ENCODE measurements at regions not wholly inside any gene's neighbourhood (a gene's known extent, or its start where the extent isn't known, plus 50 kb on each side); places are given as distances from the start of the nearest gene placed in this dataset.

GRCh38 chr6:149147938-149148718 lies 169.4 kb upstream of the TAB2 start:
- TF ChIP-seq CTCF (IDR thresholded peaks at IDR 0.05; ENCODE audit: control insufficient read depth, insufficient read depth, low read depth, low read length, missing control alignments) = no peak
- no peak overlapping the region for H3K4me3 ChIP-seq (ENCODE audit: control insufficient read depth, low read depth, low read length)
- no peak for DNase-seq (ENCODE audit: low read depth)

GRCh38 chr6:149149653-149150052 lies 167.9 kb upstream of the TAB2 start:
- H3K4me3 ChIP-seq (ENCODE audit: control insufficient read depth, low read depth, low read length) = no peak overlapping the region
- no peak for TF ChIP-seq CTCF (IDR thresholded peaks at IDR 0.05; ENCODE audit: control insufficient read depth, insufficient read depth, low read depth, low read length, missing control alignments)
- no peak for DNase-seq (ENCODE audit: low read depth)

GRCh38 chr6:149150301-149150700 lies 167.2 kb upstream of the TAB2 start:
- no peak for TF ChIP-seq CTCF (IDR thresholded peaks at IDR 0.05; ENCODE audit: control insufficient read depth, insufficient read depth, low read depth, low read length, missing control alignments)

GRCh38 chr6:149150801-149151398 lies 166.6 kb upstream of the TAB2 start:
- DNase-seq (ENCODE audit: low read depth) = no peak
- H3K4me3 ChIP-seq (ENCODE audit: control insufficient read depth, low read depth, low read length) = no peak overlapping the region
- TF ChIP-seq CTCF (IDR thresholded peaks at IDR 0.05; ENCODE audit: control insufficient read depth, insufficient read depth, low read depth, low read length, missing control alignments) = no peak

More at GRCh38 chr6:149150301-149150700, 167.2 kb upstream of the TAB2 start:
- no peak overlapping the region for H3K4me3 ChIP-seq (ENCODE audit: control insufficient read depth, low read depth, low read length)
- no peak for DNase-seq (ENCODE audit: low read depth)

GRCh38 chr6:149152521-149152920 lies 165.0 kb upstream of the TAB2 start:
- DNase-seq (ENCODE audit: low read depth) = no peak
- no peak for TF ChIP-seq CTCF (IDR thresholded peaks at IDR 0.05; ENCODE audit: control insufficient read depth, insufficient read depth, low read depth, low read length, missing control alignments)
- no peak overlapping the region for H3K4me3 ChIP-seq (ENCODE audit: control insufficient read depth, low read depth, low read length)

- TF ChIP-seq CTCF (IDR thresholded peaks at IDR 0.05; ENCODE audit: control insufficient read depth, insufficient read depth, low read depth, low read length, missing control alignments) = no peak
- H3K4me3 ChIP-seq (ENCODE audit: control insufficient read depth, low read depth, low read length) = no peak overlapping the region
- DNase-seq (ENCODE audit: low read depth) = no peak
Observed at GRCh38 chr6:149153100-149153499, 164.4 kb upstream of the TAB2 start.
